GM19397 (cell line): ENCODE measurements at regions not wholly inside any gene's neighbourhood (a gene's known extent, or its start where the extent isn't known, plus 50 kb on each side); places are given as distances from the start of the nearest gene placed in this dataset.
"Not testable (repeated sequence)": the region's sequence is repeated elsewhere in the genome, so short reads cannot be mapped to it uniquely, and the experiment has no call there.

Source experiments
- ATAC-seq: cut with Tn5 transposase; IDR thresholded peaks from one replicate; pipeline ENCODE4 v1.9.1; 2021; ENCODE audit warnings: mild to moderate bottlenecking, moderate library complexity; ENCODE audit not compliant: unreplicated experiment

GRCh38 chr3:75118779-75119178 is 504.3 kb upstream of the CNTN3 start:
- no peak for ATAC-seq

- no peak for ATAC-seq
These were observed 512.1 kb upstream of the CNTN3 start for GRCh38 chr3:75126556-75126955.

- ATAC-seq, result no peak
These were observed 514.6 kb upstream of the CNTN3 start for GRCh38 chr3:75129101-75129500.

- ATAC-seq, result no peak
These were observed 521.8 kb upstream of the CNTN3 start for GRCh38 chr3:75136100-75136897.

GRCh38 chr3:75138345-75138744 is 523.9 kb upstream of the CNTN3 start:
- ATAC-seq, result no peak

GRCh38 chr3:75140904-75141615 is 523.1 kb upstream of the FRG2C start:
- ATAC-seq, result no peak

GRCh38 chr3:75144406-75144805 is 519.7 kb upstream of the FRG2C start:
- no peak for ATAC-seq

GRCh38 chr3:75171630-75172230 is 492.4 kb upstream of the FRG2C start:
- ATAC-seq, result no peak

GRCh38 chr3:75176937-75177336 is 487.2 kb upstream of the FRG2C start:
- ATAC-seq, result peak; percentile 53

GRCh38 chr3:75180235-75180944 is 483.7 kb upstream of the FRG2C start:
- ATAC-seq, result peak; percentile 67

GRCh38 chr3:75180945-75181298 is 483.2 kb upstream of the FRG2C start:
- no peak for ATAC-seq

- no peak for ATAC-seq
These were observed 475.2 kb upstream of the FRG2C start for GRCh38 chr3:75188962-75189361.

GRCh38 chr3:75192146-75192616 is 471.9 kb upstream of the FRG2C start:
- ATAC-seq, result peak; percentile 55

GRCh38 chr3:75193797-75194196 is 470.3 kb upstream of the FRG2C start:
- ATAC-seq, result no peak

- ATAC-seq, result not testable (repeated sequence)
These were observed 449.8 kb upstream of the FRG2C start for GRCh38 chr3:75214332-75214731.

- no peak for ATAC-seq
These were observed 445.6 kb upstream of the FRG2C start for GRCh38 chr3:75218577-75218976.

GRCh38 chr3:75220932-75221331 is 443.2 kb upstream of the FRG2C start:
- no peak for ATAC-seq

GRCh38 chr3:75224412-75224811 is 439.7 kb upstream of the FRG2C start:
- no peak for ATAC-seq

- no peak for ATAC-seq
These were observed 431.9 kb upstream of the FRG2C start for GRCh38 chr3:75232216-75232615.

GRCh38 chr3:75235631-75236030 is 428.5 kb upstream of the FRG2C start:
- ATAC-seq, result no peak

GRCh38 chr3:75237053-75237452 is 427.1 kb upstream of the FRG2C start:
- ATAC-seq, result no peak
